ENCODE measurements at regions not wholly inside any gene's neighbourhood (a gene's known extent, or its start where the extent isn't known, plus 50 kb on each side); places are given as distances from the start of the nearest gene placed in this dataset.

DNA sequence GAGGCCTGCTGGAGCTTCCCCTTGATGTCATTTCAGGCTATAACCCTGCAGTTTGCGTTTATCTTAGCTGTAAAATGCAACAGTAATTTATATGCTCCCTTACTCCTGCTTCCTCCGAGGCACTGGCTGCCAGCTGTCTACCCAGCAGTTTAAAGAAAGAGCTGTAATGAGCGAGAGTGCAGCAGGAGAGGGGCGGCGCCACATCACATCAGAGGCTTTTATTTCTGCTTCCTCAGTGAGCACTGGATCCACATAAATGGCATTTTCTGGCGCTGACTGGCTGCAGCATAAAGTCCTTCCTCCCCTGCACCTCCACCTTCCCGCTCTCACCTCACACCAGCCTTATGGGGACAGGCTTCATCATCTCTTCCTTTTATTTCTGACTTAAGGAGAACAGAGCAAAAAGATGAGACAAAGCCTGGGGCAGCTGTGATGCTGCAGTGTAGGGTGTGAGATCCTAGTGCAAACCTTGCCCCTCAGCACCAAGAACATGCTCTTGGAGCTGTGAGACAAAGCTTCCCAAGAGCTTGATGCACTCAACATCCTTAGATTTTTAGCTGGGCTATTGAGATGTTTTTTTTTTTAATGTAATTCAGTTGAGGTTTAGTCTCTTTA is 829.6 kb upstream of the ZNF608 start:
- WGBS (ENCODE audit: insufficient coverage): 65% methylated on average over 7 of the region's 7 CpGs
- H3K27me3 Mint-ChIP-seq (ENCODE audit: low read depth in 2 of 2): peaks cover 2 to 15% of the 10 kb centered on the region in 2 donors
- H3K27ac Mint-ChIP-seq: no peak overlapping the region

DNA sequence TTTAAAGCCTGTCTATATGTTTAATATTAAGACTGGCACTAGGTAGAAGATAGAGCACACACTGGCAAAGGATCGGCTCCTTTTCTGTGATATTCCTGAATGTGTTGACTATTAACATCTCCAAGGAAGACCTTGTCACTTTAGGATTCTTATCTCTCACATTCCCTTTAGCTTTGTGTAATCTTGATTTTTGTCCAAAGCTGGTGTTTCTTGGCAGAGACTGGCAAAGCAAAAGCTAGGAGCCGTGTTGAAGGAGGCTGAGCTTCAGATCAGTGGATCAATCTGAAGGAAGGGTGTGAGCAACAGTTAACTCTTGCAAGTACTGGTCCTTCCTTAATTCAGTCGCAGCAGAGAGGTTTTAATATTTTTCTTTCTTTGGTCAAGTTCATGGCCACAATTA is 830.4 kb upstream of the ZNF608 start:
- no peaks in the 10 kb centered on the region for H3K36me3 Mint-ChIP-seq
- Histone ChIP-seq H3K4me3 (ENCODE audit: low read length) (no peak overlapping the region), H3K27me3 (ENCODE audit: control insufficient read depth, insufficient read depth, low read length) (no peaks in the 10 kb centered on the region), H3K36me3 (ENCODE audit: control insufficient read depth, insufficient read depth, low read length) (no peaks in the 10 kb centered on the region), H3K9me3 (ENCODE audit: control insufficient read depth, insufficient read depth, low read length) (no peaks in the 10 kb centered on the region), H3K27ac (ENCODE audit: low read length) (no peak overlapping the region), H3K4me1 (ENCODE audit: control insufficient read depth, insufficient read depth, low read length) (no peaks in the 10 kb centered on the region)
- no peaks in the 10 kb centered on the region for H3K4me1 Mint-ChIP-seq
- H3K9me3 Mint-ChIP-seq: no peaks in the 10 kb centered on the region
- no peak for DNase-seq
- no peak for ATAC-seq
- no peak overlapping the region for H3K4me3 Mint-ChIP-seq
- intact Hi-C loops (cut with micrococcal nuclease): no loop called here
- H3K27me3 Mint-ChIP-seq (ENCODE audit: low read depth in 2 of 2): peaks cover 2 to 15% of the 10 kb centered on the region in 2 donors
- TF ChIP-seq, protein P1, sequence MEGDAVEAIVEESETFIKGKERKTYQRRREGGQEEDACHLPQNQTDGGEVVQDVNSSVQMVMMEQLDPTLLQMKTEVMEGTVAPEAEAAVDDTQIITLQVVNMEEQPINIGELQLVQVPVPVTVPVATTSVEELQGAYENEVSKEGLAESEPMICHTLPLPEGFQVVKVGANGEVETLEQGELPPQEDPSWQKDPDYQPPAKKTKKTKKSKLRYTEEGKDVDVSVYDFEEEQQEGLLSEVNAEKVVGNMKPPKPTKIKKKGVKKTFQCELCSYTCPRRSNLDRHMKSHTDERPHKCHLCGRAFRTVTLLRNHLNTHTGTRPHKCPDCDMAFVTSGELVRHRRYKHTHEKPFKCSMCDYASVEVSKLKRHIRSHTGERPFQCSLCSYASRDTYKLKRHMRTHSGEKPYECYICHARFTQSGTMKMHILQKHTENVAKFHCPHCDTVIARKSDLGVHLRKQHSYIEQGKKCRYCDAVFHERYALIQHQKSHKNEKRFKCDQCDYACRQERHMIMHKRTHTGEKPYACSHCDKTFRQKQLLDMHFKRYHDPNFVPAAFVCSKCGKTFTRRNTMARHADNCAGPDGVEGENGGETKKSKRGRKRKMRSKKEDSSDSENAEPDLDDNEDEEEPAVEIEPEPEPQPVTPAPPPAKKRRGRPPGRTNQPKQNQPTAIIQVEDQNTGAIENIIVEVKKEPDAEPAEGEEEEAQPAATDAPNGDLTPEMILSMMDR (IDR thresholded peaks at IDR 0.05): no peak
- H3K27ac Mint-ChIP-seq: no peak overlapping the region
- 96% methylated on average over 2 of the region's 3 CpGs for WGBS (ENCODE audit: insufficient coverage)

More for the DNA sequence above, 829.6 kb upstream of the ZNF608 start:
- Histone ChIP-seq H3K36me3 (ENCODE audit: control insufficient read depth, insufficient read depth, low read length) (no peaks in the 10 kb centered on the region), H3K27me3 (ENCODE audit: control insufficient read depth, insufficient read depth, low read length) (no peaks in the 10 kb centered on the region), H3K4me1 (ENCODE audit: control insufficient read depth, insufficient read depth, low read length) (no peaks in the 10 kb centered on the region), H3K4me3 (ENCODE audit: low read length) (no peak overlapping the region), H3K9me3 (ENCODE audit: control insufficient read depth, insufficient read depth, low read length) (no peaks in the 10 kb centered on the region), H3K27ac (ENCODE audit: low read length) (no peak overlapping the region)
- H3K4me3 Mint-ChIP-seq: no peak overlapping the region
- DNase-seq: no peak
- H3K4me1 Mint-ChIP-seq: no peaks in the 10 kb centered on the region
- no peaks in the 10 kb centered on the region for H3K36me3 Mint-ChIP-seq
- ATAC-seq: no peak
- intact Hi-C loops (cut with micrococcal nuclease): no loop called here
- TF ChIP-seq, protein P1 (IDR thresholded peaks at IDR 0.05): no peak
- H3K9me3 Mint-ChIP-seq: no peaks in the 10 kb centered on the region

DNA sequence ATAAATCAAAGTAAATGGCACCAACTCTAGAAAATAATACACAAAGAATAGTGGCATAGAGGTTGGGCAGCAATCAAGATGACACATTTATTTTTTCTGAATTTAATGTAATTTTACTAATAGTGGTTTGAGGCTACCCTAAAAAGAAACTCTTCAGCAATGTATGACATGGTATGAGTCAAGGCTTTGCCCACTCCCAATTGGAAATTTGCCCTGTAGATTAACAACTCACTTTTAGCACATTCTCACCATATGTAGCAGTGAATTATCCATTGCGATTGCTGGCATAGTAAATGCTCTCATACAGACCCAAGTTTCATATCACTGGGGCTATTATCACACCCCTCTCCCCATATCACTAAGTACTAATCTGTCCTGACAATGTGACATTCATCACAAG is 832.1 kb upstream of the ZNF608 start:
- intact Hi-C loops (cut with micrococcal nuclease): no loop called here
- Mint-ChIP-seq H3K27me3 (ENCODE audit: low read depth in 2 of 2) (peaks cover 2 to 22% of the 10 kb centered on the region in 2 donors), H3K4me3 (no peak overlapping the region), H3K27ac (no peak overlapping the region), H3K9me3 (no peaks in the 10 kb centered on the region), H3K36me3 (no peaks in the 10 kb centered on the region), H3K4me1 (no peaks in the 10 kb centered on the region)
- no peaks in the 10 kb centered on the region for H3K36me3 ChIP-seq (ENCODE audit: control insufficient read depth, insufficient read depth, low read length)
- WGBS (ENCODE audit: insufficient coverage): 83% methylated on average over 1 of the region's 1 CpG
- no peaks in the 10 kb centered on the region for H3K4me1 ChIP-seq (ENCODE audit: control insufficient read depth, insufficient read depth, low read length)
- ATAC-seq (no peak), DNase-seq (no peak)
- no peak overlapping the region for H3K4me3 ChIP-seq (ENCODE audit: low read length)
- no peaks in the 10 kb centered on the region for H3K27me3 ChIP-seq (ENCODE audit: control insufficient read depth, insufficient read depth, low read length)
- TF ChIP-seq, protein P1 (IDR thresholded peaks at IDR 0.05): no peak
- no peak overlapping the region for H3K27ac ChIP-seq (ENCODE audit: low read length)
- no peaks in the 10 kb centered on the region for H3K9me3 ChIP-seq (ENCODE audit: control insufficient read depth, insufficient read depth, low read length)

DNA sequence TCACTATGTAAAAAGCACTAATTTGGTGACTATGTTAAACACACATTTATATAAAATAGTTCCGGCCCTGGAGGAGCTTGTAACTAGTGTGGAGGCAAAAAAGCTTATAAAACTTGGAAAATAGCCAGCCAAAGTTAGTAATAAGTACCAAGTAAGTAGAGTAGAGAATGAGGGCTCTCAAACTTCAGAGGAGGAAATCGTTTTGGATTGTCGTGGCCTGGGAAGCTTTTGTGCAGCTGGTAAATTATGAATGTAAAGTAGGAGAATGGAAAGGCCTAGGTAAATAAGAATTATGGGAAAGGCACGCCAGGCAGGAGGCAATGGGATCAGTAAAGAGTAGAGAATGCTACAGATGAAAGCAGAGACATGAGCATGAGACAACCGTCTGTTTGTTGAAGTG is 832.7 kb upstream of the ZNF608 start:
- Histone ChIP-seq H3K27ac (ENCODE audit: low read length) (no peak overlapping the region), H3K36me3 (ENCODE audit: control insufficient read depth, insufficient read depth, low read length) (no peaks in the 10 kb centered on the region), H3K4me1 (ENCODE audit: control insufficient read depth, insufficient read depth, low read length) (no peaks in the 10 kb centered on the region), H3K27me3 (ENCODE audit: control insufficient read depth, insufficient read depth, low read length) (no peaks in the 10 kb centered on the region), H3K9me3 (ENCODE audit: control insufficient read depth, insufficient read depth, low read length) (no peaks in the 10 kb centered on the region), H3K4me3 (ENCODE audit: low read length) (no peak overlapping the region)
- intact Hi-C loops (cut with micrococcal nuclease): no loop called here
- no peak overlapping the region for H3K4me3 Mint-ChIP-seq
- H3K27me3 Mint-ChIP-seq (ENCODE audit: low read depth in 2 of 2): peaks cover 2 to 22% of the 10 kb centered on the region in 2 donors
- no peak for DNase-seq
- TF ChIP-seq, protein P1 (IDR thresholded peaks at IDR 0.05): no peak
- H3K27ac Mint-ChIP-seq: no peak overlapping the region
- H3K36me3 Mint-ChIP-seq: no peaks in the 10 kb centered on the region
- WGBS (ENCODE audit: insufficient coverage): 91% methylated on average over 5 of the region's 5 CpGs
- H3K9me3 Mint-ChIP-seq: no peaks in the 10 kb centered on the region
- no peak for ATAC-seq
- H3K4me1 Mint-ChIP-seq: no peaks in the 10 kb centered on the region

Data from natural killer cell (primary cell).